Mucosa of gallbladder (tissue), 1 donor: ENCODE measurements at regions not wholly inside any gene's neighbourhood (a gene's known extent, or its start where the extent isn't known, plus 50 kb on each side); places are given as distances from the start of the nearest gene placed in this dataset.
A peak's percentile ranks its signal among the peaks of the same experiment; 100 is the strongest.

ENCODE experiments used
- DNase-seq: peaks from one replicate; pipeline ENCODE4 v3.0.0-alpha.2; 2020; ENCODE audit warnings: low spot score
- donor health status: DM: no; HTN: no; CAD: no.

- DNase-seq: peak; percentile 80
Observed at GRCh38 chr1:38138498-38139233, 92.1 kb upstream of the POU3F1 start.

- DNase-seq: no peak
Observed at GRCh38 chr1:38137164-38137563, 90.6 kb upstream of the POU3F1 start.

GRCh38 chr1:38135625-38136414 lies 89.2 kb upstream of the POU3F1 start:
- DNase-seq: no peak

- DNase-seq: no peak
Observed at GRCh38 chr1:38134294-38134755, 87.7 kb upstream of the POU3F1 start.

- no peak for DNase-seq
Observed at GRCh38 chr1:38133756-38134155, 87.2 kb upstream of the POU3F1 start.

GRCh38 chr1:38133304-38133703 lies 86.7 kb upstream of the POU3F1 start:
- no peak for DNase-seq

GRCh38 chr1:38132681-38133080 lies 86.1 kb upstream of the POU3F1 start:
- DNase-seq: no peak

- no peak for DNase-seq
Observed at GRCh38 chr1:38131024-38131585, 84.5 kb upstream of the POU3F1 start.

GRCh38 chr1:38129971-38130370 lies 83.4 kb upstream of the POU3F1 start:
- DNase-seq: no peak

GRCh38 chr1:38129473-38129872 lies 82.9 kb upstream of the POU3F1 start:
- DNase-seq: no peak

- DNase-seq: no peak
Observed at GRCh38 chr1:38128926-38129453, 82.4 kb upstream of the POU3F1 start.

- DNase-seq: no peak
Observed at GRCh38 chr1:38128511-38128910, 81.9 kb upstream of the POU3F1 start.

GRCh38 chr1:38127428-38127827 lies 80.8 kb upstream of the POU3F1 start:
- no peak for DNase-seq

GRCh38 chr1:38126970-38127369 lies 80.4 kb upstream of the POU3F1 start:
- no peak for DNase-seq

- DNase-seq: no peak
Observed at GRCh38 chr1:38125837-38126520, 79.4 kb upstream of the POU3F1 start.

- DNase-seq: no peak
Observed at GRCh38 chr1:38125016-38125415, 78.4 kb upstream of the POU3F1 start.

- DNase-seq: no peak
Observed at GRCh38 chr1:38123356-38124135, 77.0 kb upstream of the POU3F1 start.

- no peak for DNase-seq
Observed at GRCh38 chr1:38121231-38121680, 74.7 kb upstream of the POU3F1 start.

- no peak for DNase-seq
Observed at GRCh38 chr1:38120552-38121230, 74.1 kb upstream of the POU3F1 start.

GRCh38 chr1:38118976-38119375 lies 72.4 kb upstream of the POU3F1 start:
- no peak for DNase-seq
